ENCODE measurements at regions not wholly inside any gene's neighbourhood (a gene's known extent, or its start where the extent isn't known, plus 50 kb on each side); places are given as distances from the start of the nearest gene placed in this dataset.

GRCh38 chr5:4700871-4701270 is 439.3 kb upstream of the ADAMTS16 start:
- Histone ChIP-seq H3K4me3 (no peak overlapping the region), H3K36me3 (no peaks in the 10 kb centered on the region), H3K27me3 (no peaks in the 10 kb centered on the region), H3K4me1 (no peaks in the 10 kb centered on the region), H3K9me3 (peaks cover 0 to 7% (median 3%) of the 10 kb centered on the region in 4 donors), H3K27ac (no peak overlapping the region)
- TF ChIP-seq POLR2AphosphoS5 (IDR thresholded peaks at IDR 0.05) (no peak), EP300 (IDR thresholded peaks at IDR 0.05) (no peak)
- no peak for DNase-seq
- intact Hi-C loops (cut with DNase I; ENCODE audit: low total_unique reads), result no loop called here
- WGBS, 5 donors, result 57 to 70% (median 65%) methylated on average over 3 of the region's 3 CpGs

- whole genome bisulfite sequencing, 5 donors, result 66 to 74% (median 68%) methylated on average over 4 of the region's 4 CpGs
- H3K9me3 ChIP-seq, result peaks cover 0 to under 1% (median 0%) of the 10 kb centered on the region in 4 donors
Measured at GRCh38 chr5:4703931-4704458, 436.1 kb upstream of the ADAMTS16 start.

GRCh38 chr5:4704951-4705350 is 435.2 kb upstream of the ADAMTS16 start:
- Histone ChIP-seq H3K36me3 (no peaks in the 10 kb centered on the region), H3K4me1 (no peaks in the 10 kb centered on the region), H3K4me3 (no peak overlapping the region), H3K9me3 (peaks cover 0 to 10% (median 7%) of the 10 kb centered on the region in 4 donors), H3K27ac (no peak overlapping the region), H3K27me3 (peaks cover 0 to 3% (median 0%) of the 10 kb centered on the region in 3 donors)
- intact Hi-C loops (cut with DNase I; ENCODE audit: low total_unique reads), result no loop called here
- TF ChIP-seq CTCF (IDR thresholded peaks at IDR 0.05) (no peak), POLR2A (IDR thresholded peaks at IDR 0.05) (no peak), EP300 (IDR thresholded peaks at IDR 0.05) (no peak), POLR2AphosphoS5 (IDR thresholded peaks at IDR 0.05) (no peak)
- peak in 1 of 2 donors; percentile 7 for DNase-seq
- WGBS, 5 donors, result 78 to 90% (median 84%) methylated on average over 3 of the region's 3 CpGs

More at GRCh38 chr5:4703931-4704458, 436.1 kb upstream of the ADAMTS16 start:
- Histone ChIP-seq H3K27ac (no peak overlapping the region), H3K4me3 (no peak overlapping the region), H3K36me3 (no peaks in the 10 kb centered on the region), H3K4me1 (no peaks in the 10 kb centered on the region), H3K27me3 (no peaks in the 10 kb centered on the region)
- intact Hi-C loops (cut with DNase I; ENCODE audit: low total_unique reads), result no loop called here
- DNase-seq, result peak in 1 of 2 donors; percentile 17
- no peak for TF ChIP-seq EP300 (IDR thresholded peaks at IDR 0.05)
- no peak for TF ChIP-seq POLR2A (IDR thresholded peaks at IDR 0.05)
- TF ChIP-seq CTCF (IDR thresholded peaks at IDR 0.05), result no peak
- TF ChIP-seq POLR2AphosphoS5 (IDR thresholded peaks at IDR 0.05), result no peak

- H3K4me1 ChIP-seq, result no peaks in the 10 kb centered on the region
- TF ChIP-seq POLR2A (IDR thresholded peaks at IDR 0.05) (no peak), POLR2AphosphoS5 (IDR thresholded peaks at IDR 0.05) (no peak), EP300 (IDR thresholded peaks at IDR 0.05) (no peak), CTCF (IDR thresholded peaks at IDR 0.05) (no peak)
- no peaks in the 10 kb centered on the region for H3K36me3 ChIP-seq
- no peak for DNase-seq
- no peak overlapping the region for H3K27ac ChIP-seq
- no peaks in the 10 kb centered on the region for H3K27me3 ChIP-seq
- no peak overlapping the region for H3K4me3 ChIP-seq
- 27 to 36% (median 32%) methylated on average over 4 of the region's 4 CpGs for WGBS, 5 donors
- intact Hi-C loops (cut with DNase I; ENCODE audit: low total_unique reads), result no loop called here
- peaks cover 0 to 7% (median 2%) of the 10 kb centered on the region in 4 donors for H3K9me3 ChIP-seq
Measured at GRCh38 chr5:4716781-4717180, 423.3 kb upstream of the ADAMTS16 start.

GRCh38 chr5:4717446-4717845 is 422.7 kb upstream of the ADAMTS16 start:
- Histone ChIP-seq H3K36me3 (no peaks in the 10 kb centered on the region), H3K27me3 (no peaks in the 10 kb centered on the region), H3K4me1 (no peaks in the 10 kb centered on the region), H3K27ac (no peak overlapping the region), H3K9me3 (peaks cover 0 to 7% (median 2%) of the 10 kb centered on the region in 4 donors), H3K4me3 (no peak overlapping the region)
- TF ChIP-seq POLR2A (IDR thresholded peaks at IDR 0.05) (no peak), EP300 (IDR thresholded peaks at IDR 0.05) (no peak), CTCF (IDR thresholded peaks at IDR 0.05) (no peak), POLR2AphosphoS5 (IDR thresholded peaks at IDR 0.05) (no peak)
- no peak for DNase-seq
- intact Hi-C loops (cut with DNase I; ENCODE audit: low total_unique reads), result no loop called here
- 24 to 45% (median 34%) methylated on average over 1 of the region's 1 CpG for WGBS, 5 donors
